Keratinocyte (primary cell): ENCODE measurements at regions not wholly inside any gene's neighbourhood (a gene's known extent, or its start where the extent isn't known, plus 50 kb on each side); places are given as distances from the start of the nearest gene placed in this dataset.

Experiments
- DNase-seq: peaks from one replicate; pipeline ENCODE4 v3.0.0-alpha.2; 2011; ENCODE audit warnings: low read depth, missing footprints, low spot score
- FAIRE-seq: peaks from 2 replicates; lab custom pipeline; 2011; peaks lifted over from hg19 to GRCh38; lab: Jason Lieb, UNC
- H2AFZ ChIP-seq: 2 replicates; pipeline ENCODE4 v1.6.0; 2012; ENCODE audit warnings: low read length, control low read depth, inconsistent platforms; ENCODE audit not compliant: control insufficient read depth
- H3K27ac ChIP-seq: 2 replicates; pipeline ENCODE4 v1.5.1; 2011; ENCODE audit warnings: low read length; ENCODE audit not compliant: control insufficient read depth, insufficient read depth
- H3K27me3 ChIP-seq: 3 replicates; pipeline ENCODE4 v1.6.0; 2011; ENCODE audit warnings: low read length; ENCODE audit not compliant: control insufficient read depth, insufficient read depth; ENCODE audit errors: extremely low read depth
- H3K36me3 ChIP-seq, 2 experiments: 2 replicates in 1 of 2; 3 replicates in 1 of 2; pipeline ENCODE4 v1.5.1; 2011; ENCODE audit warnings: low read length in 2 of 2, mild to moderate bottlenecking in 1 of 2; ENCODE audit not compliant: control insufficient read depth in 2 of 2, insufficient read depth in 2 of 2; ENCODE audit errors: extremely low read depth in 1 of 2
- H3K4me1 ChIP-seq: 3 replicates; pipeline ENCODE4 v1.5.1; 2011; ENCODE audit warnings: low read length; ENCODE audit not compliant: control insufficient read depth, insufficient read depth; ENCODE audit errors: extremely low read depth
- H3K4me2 ChIP-seq: 3 replicates; pipeline ENCODE4 v1.6.0; 2011; ENCODE audit warnings: low read depth, low read length; ENCODE audit not compliant: control insufficient read depth, insufficient read depth; ENCODE audit errors: extremely low read depth
- H3K4me3 ChIP-seq, 3 experiments: fragments of 200-600 bp in 1 of 3; sonication (generic) in 1 of 3; 2 replicates in 2 of 3; 3 replicates in 1 of 3; pipeline ENCODE4 v1.5.1; 2011 to 2016; ENCODE audit warnings: low read length in 3 of 3, mild to moderate bottlenecking in 3 of 3, control low read depth in 2 of 3, inconsistent platforms in 1 of 3, low read depth in 1 of 3, mixed read lengths in 1 of 3, mixed run types in 1 of 3, moderate library complexity in 1 of 3; ENCODE audit not compliant: control insufficient read depth in 2 of 3, insufficient read depth in 2 of 3; ENCODE audit errors: extremely low read depth in 1 of 3
- H3K79me2 ChIP-seq: 2 replicates; pipeline ENCODE4 v1.6.0; 2012; ENCODE audit warnings: low read length; ENCODE audit not compliant: control insufficient read depth, insufficient read depth
- H3K9ac ChIP-seq: 3 replicates; pipeline ENCODE4 v1.6.0; 2011; ENCODE audit warnings: low read length; ENCODE audit not compliant: control insufficient read depth, insufficient read depth; ENCODE audit errors: extremely low read depth
- H3K9me1 ChIP-seq: 3 replicates; pipeline ENCODE4 v1.6.0; 2011; ENCODE audit warnings: low read length; ENCODE audit not compliant: control insufficient read depth, insufficient read depth; ENCODE audit errors: extremely low read depth
- H3K9me3 ChIP-seq: 2 replicates; pipeline ENCODE4 v1.5.1; 2012; ENCODE audit warnings: low read depth, low read length; ENCODE audit not compliant: control insufficient read depth
- H4K20me1 ChIP-seq: 3 replicates; pipeline ENCODE4 v1.6.0; 2011; ENCODE audit warnings: low read length; ENCODE audit not compliant: control insufficient read depth, insufficient read depth; ENCODE audit errors: extremely low read depth
- EZH2 ChIP-seq: IDR thresholded peaks from one replicate; pipeline ENCODE4 v1.6.1; 2012; ENCODE audit warnings: inconsistent platforms, mild to moderate bottlenecking, low read length, moderate library complexity
- dilution Hi-C: fragments of 300-500 bp; cut with MboI; formaldehyde crosslinking; loops from one replicate; pipeline ENCODE4 v1.7.0; 2020; ENCODE audit warnings: low sequenced_read_pairs; ENCODE audit not compliant: extremely low pct_ligation_motif_present
- TF ChIP-seq, protein P1 (sequence below), 3 experiments: IDR thresholded peaks in 1 of 3; conservative IDR thresholded peaks in 1 of 3; optimal IDR thresholded peaks in 1 of 3; 2 replicates in 2 of 3; 3 replicates in 1 of 3; pipeline versions ENCODE3 to v1.5.1; 2011; ENCODE audit warnings: low read length in 3 of 3, mild to moderate bottlenecking in 3 of 3, moderate library complexity in 2 of 3, control low read depth in 1 of 3, inconsistent platforms in 1 of 3; ENCODE audit not compliant: insufficient read depth in 2 of 3; ENCODE audit errors: extremely low read depth in 1 of 3

DNA sequence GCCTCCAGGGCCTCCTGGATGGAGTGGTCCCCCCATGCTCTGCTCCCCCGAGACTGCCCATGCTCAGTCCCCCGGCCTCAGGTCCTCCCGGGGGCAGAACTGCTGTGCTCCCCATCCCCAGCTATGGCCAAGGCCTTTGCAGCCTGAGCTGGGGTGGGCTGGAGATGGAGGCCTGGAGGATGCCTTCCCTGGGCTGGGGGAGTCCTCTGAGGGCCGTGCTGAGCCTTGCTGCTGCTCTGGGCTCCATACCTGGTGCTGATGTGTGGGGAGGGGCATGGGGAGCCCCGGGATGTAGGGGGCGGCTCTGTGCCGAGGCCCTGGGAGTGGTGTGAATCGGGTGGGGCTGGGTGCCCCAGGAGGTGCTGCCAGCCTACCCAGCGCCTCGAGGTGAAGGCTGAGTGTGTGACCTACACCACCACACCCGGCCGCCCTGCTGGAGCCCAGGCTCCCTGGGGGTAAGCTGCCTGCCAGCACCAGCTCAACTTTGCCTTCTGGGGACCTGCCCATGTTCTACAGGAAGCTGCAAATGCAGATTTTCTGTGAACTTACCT is 109.5 kb downstream of the UNCX start:
- no peaks in the 10 kb centered on the region for H4K20me1 ChIP-seq
- no peaks in the 10 kb centered on the region for H3K9me3 ChIP-seq
- H3K27ac ChIP-seq = no peak overlapping the region
- dilution Hi-C loops = no loop called here
- H2AFZ ChIP-seq = no peak overlapping the region
- H3K4me2 ChIP-seq = no peak overlapping the region
- no peak for DNase-seq
- FAIRE-seq = no peak
- no peak overlapping the region for H3K9ac ChIP-seq
- H3K4me1 ChIP-seq = no peaks in the 10 kb centered on the region
- no peaks in the 10 kb centered on the region for H3K79me2 ChIP-seq
- TF ChIP-seq EZH2 = no peak
- TF ChIP-seq, protein P1, sequence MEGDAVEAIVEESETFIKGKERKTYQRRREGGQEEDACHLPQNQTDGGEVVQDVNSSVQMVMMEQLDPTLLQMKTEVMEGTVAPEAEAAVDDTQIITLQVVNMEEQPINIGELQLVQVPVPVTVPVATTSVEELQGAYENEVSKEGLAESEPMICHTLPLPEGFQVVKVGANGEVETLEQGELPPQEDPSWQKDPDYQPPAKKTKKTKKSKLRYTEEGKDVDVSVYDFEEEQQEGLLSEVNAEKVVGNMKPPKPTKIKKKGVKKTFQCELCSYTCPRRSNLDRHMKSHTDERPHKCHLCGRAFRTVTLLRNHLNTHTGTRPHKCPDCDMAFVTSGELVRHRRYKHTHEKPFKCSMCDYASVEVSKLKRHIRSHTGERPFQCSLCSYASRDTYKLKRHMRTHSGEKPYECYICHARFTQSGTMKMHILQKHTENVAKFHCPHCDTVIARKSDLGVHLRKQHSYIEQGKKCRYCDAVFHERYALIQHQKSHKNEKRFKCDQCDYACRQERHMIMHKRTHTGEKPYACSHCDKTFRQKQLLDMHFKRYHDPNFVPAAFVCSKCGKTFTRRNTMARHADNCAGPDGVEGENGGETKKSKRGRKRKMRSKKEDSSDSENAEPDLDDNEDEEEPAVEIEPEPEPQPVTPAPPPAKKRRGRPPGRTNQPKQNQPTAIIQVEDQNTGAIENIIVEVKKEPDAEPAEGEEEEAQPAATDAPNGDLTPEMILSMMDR (optimal IDR thresholded peaks at IDR 0.05 in 1 of 3, IDR thresholded peaks at IDR 0.05 in 1 of 3, conservative IDR thresholded peaks at IDR 0.05 in 1 of 3; ENCODE audit: extremely low read depth in 1 of 3, insufficient read depth in 2 of 3, low read length in 3 of 3) = no peak
- H3K9me1 ChIP-seq = no peaks in the 10 kb centered on the region
- H3K36me3 ChIP-seq = no peaks in the 10 kb centered on the region
- H3K27me3 ChIP-seq = peaks cover 17% of the 10 kb centered on the region
- H3K4me3 ChIP-seq = no peak overlapping the region

GRCh38 chr7:1343551-1343950 is 110.9 kb downstream of the UNCX start:
- dilution Hi-C loops = no loop called here
- no peak overlapping the region for H3K27ac ChIP-seq
- peaks cover 17% of the 10 kb centered on the region for H3K27me3 ChIP-seq

More at GRCh38 chr7:1343551-1343950, 110.9 kb downstream of the UNCX start:
- Histone ChIP-seq H2AFZ (no peak overlapping the region), H3K9ac (no peak overlapping the region), H3K4me2 (no peak overlapping the region), H3K4me1 (no peaks in the 10 kb centered on the region), H3K36me3 (no peaks in the 10 kb centered on the region), H4K20me1 (no peaks in the 10 kb centered on the region), H3K79me2 (no peaks in the 10 kb centered on the region), H3K9me1 (no peaks in the 10 kb centered on the region), H3K9me3 (no peaks in the 10 kb centered on the region), H3K4me3 (no peak overlapping the region)
- FAIRE-seq (no peak), DNase-seq (no peak)
- TF ChIP-seq, protein P1 (optimal IDR thresholded peaks at IDR 0.05 in 1 of 3, IDR thresholded peaks at IDR 0.05 in 1 of 3, conservative IDR thresholded peaks at IDR 0.05 in 1 of 3; ENCODE audit: extremely low read depth in 1 of 3, insufficient read depth in 2 of 3, low read length in 3 of 3) = no peak
- TF ChIP-seq EZH2 = no peak
